H9 (cell line): ENCODE measurements at regions not wholly inside any gene's neighbourhood (a gene's known extent, or its start where the extent isn't known, plus 50 kb on each side); places are given as distances from the start of the nearest gene placed in this dataset.
"Not testable (repeated sequence)": the region's sequence is repeated elsewhere in the genome, so short reads cannot be mapped to it uniquely, and the experiment has no call there.

Experiments used
- DNase-seq: peaks from one replicate; pipeline ENCODE4 v3.0.0-alpha.2; 2017
- H2AFZ ChIP-seq: one replicate; pipeline ENCODE4 v1.6.1; 2013; ENCODE audit warnings: mild to moderate bottlenecking, low read length, control low read depth, moderate library complexity
- H2AK5ac ChIP-seq: 2 replicates; pipeline ENCODE4 v1.6.1; 2013; ENCODE audit warnings: low read length, control low read depth, mixed read lengths; ENCODE audit not compliant: insufficient read length
- H2BK120ac ChIP-seq: one replicate; pipeline ENCODE4 v1.6.1; 2013; ENCODE audit warnings: low read depth, mild to moderate bottlenecking, low read length, control low read depth, inconsistent platforms; ENCODE audit not compliant: poor library complexity, severe bottlenecking
- H2BK12ac ChIP-seq: 2 replicates; pipeline ENCODE4 v1.6.1; 2013; ENCODE audit warnings: low read length, control low read depth, mixed read lengths, low read depth; ENCODE audit not compliant: insufficient read length
- H2BK15ac ChIP-seq: 2 replicates; pipeline ENCODE4 v1.6.1; 2013; ENCODE audit warnings: low read depth, low read length, control low read depth
- H2BK20ac ChIP-seq: one replicate; pipeline ENCODE4 v1.6.1; 2013; ENCODE audit warnings: low read depth, mild to moderate bottlenecking, low read length, control low read depth, inconsistent platforms; ENCODE audit not compliant: poor library complexity, severe bottlenecking
- H2BK5ac ChIP-seq: 2 replicates; pipeline ENCODE4 v1.6.1; 2013; ENCODE audit warnings: low read length, control low read depth, mixed read lengths; ENCODE audit not compliant: insufficient read length
- H3K14ac ChIP-seq: 2 replicates; pipeline ENCODE4 v1.6.1; 2013; ENCODE audit warnings: low read length, control low read depth; ENCODE audit not compliant: insufficient read depth
- H3K18ac ChIP-seq: 2 replicates; pipeline ENCODE4 v1.6.1; 2013; ENCODE audit warnings: low read depth, mild to moderate bottlenecking, mixed read lengths, low read length, control low read depth; ENCODE audit not compliant: insufficient read length
- H3K23ac ChIP-seq: 2 replicates; pipeline ENCODE4 v1.6.1; 2013; ENCODE audit warnings: low read length, control low read depth, mixed read lengths, low read depth; ENCODE audit not compliant: insufficient read length
- H3K23me2 ChIP-seq: 2 replicates; pipeline ENCODE4 v1.6.1; 2013; ENCODE audit warnings: low read depth, mild to moderate bottlenecking, mixed read lengths, low read length, control low read depth; ENCODE audit not compliant: insufficient read length, poor library complexity, severe bottlenecking
- H3K27ac ChIP-seq: 2 replicates; pipeline ENCODE4 v1.5.1; 2013; ENCODE audit warnings: low read length, control low read depth, mixed read lengths, low read depth; ENCODE audit not compliant: insufficient read length
- H3K27me3 ChIP-seq: 2 replicates; pipeline ENCODE4 v1.6.1; 2013; ENCODE audit warnings: low read length, control low read depth, inconsistent platforms; ENCODE audit not compliant: insufficient read depth
- H3K4ac ChIP-seq: 2 replicates; pipeline ENCODE4 v1.6.1; 2013; ENCODE audit warnings: low read depth, mild to moderate bottlenecking, control low read depth, inconsistent platforms, low read length, moderate library complexity
- H3K4me1 ChIP-seq: 2 replicates; pipeline ENCODE4 v1.6.1; 2013; ENCODE audit warnings: low read length, control low read depth, inconsistent platforms; ENCODE audit not compliant: insufficient read depth
- H3K4me2 ChIP-seq: 2 replicates; pipeline ENCODE4 v1.6.1; 2013; ENCODE audit warnings: low read length, control low read depth, mixed read lengths; ENCODE audit not compliant: insufficient read length, insufficient read depth
- H3K56ac ChIP-seq: 2 replicates; pipeline ENCODE4 v1.6.1; 2013; ENCODE audit warnings: low read depth, mild to moderate bottlenecking, mixed read lengths, low read length, control low read depth; ENCODE audit not compliant: insufficient read length
- H3K79me1 ChIP-seq: 2 replicates; pipeline ENCODE4 v1.6.1; 2013; ENCODE audit warnings: low read depth, mild to moderate bottlenecking, moderate library complexity, low read length, control low read depth, inconsistent platforms; ENCODE audit not compliant: insufficient read depth, poor library complexity, severe bottlenecking
- H3K79me2 ChIP-seq: 2 replicates; pipeline ENCODE4 v1.6.1; 2013; ENCODE audit warnings: low read length, control low read depth, inconsistent platforms; ENCODE audit not compliant: insufficient read depth
- H3K9ac ChIP-seq: 2 replicates; pipeline ENCODE4 v1.6.1; 2013; ENCODE audit warnings: low read length, control low read depth, mixed read lengths; ENCODE audit not compliant: insufficient read length; ENCODE audit errors: extremely low read depth
- H3K9me3 ChIP-seq: one replicate; pipeline ENCODE4 v1.6.1; 2013; ENCODE audit warnings: low read depth, low read length, inconsistent platforms; ENCODE audit not compliant: control insufficient read depth
- H3T11ph ChIP-seq: one replicate; pipeline ENCODE4 v1.6.1; 2013; ENCODE audit warnings: mild to moderate bottlenecking, low read length, control low read depth, inconsistent platforms
- H4K20me1 ChIP-seq: one replicate; pipeline ENCODE4 v1.6.1; 2013; ENCODE audit not compliant: control insufficient read depth, insufficient read length, insufficient read depth
- H4K5ac ChIP-seq: 2 replicates; pipeline ENCODE4 v1.6.1; 2013; ENCODE audit warnings: low read depth, mild to moderate bottlenecking, mixed read lengths, low read length, control low read depth; ENCODE audit not compliant: insufficient read length
- H4K8ac ChIP-seq: replicated peaks from 2 replicates; pipeline ENCODE4 v1.6.1; 2013; ENCODE audit warnings: low read length, control low read depth, mixed read lengths, low read depth; ENCODE audit not compliant: insufficient read length
- H4K91ac ChIP-seq: 2 replicates; pipeline ENCODE4 v1.6.1; 2013; ENCODE audit warnings: low read depth, mild to moderate bottlenecking, moderate library complexity, mixed read lengths, low read length, control low read depth; ENCODE audit not compliant: insufficient read length
- H3K27ac Mint-ChIP-seq, 3 experiments: 2 replicates in 2 of 3; 3 replicates in 1 of 3; pipeline ENCODE4 v1.8.0; 2020 to 2021; ENCODE audit warnings: mixed read lengths in 3 of 3, mild to moderate bottlenecking in 1 of 3, moderate library complexity in 1 of 3
- H3K27me3 Mint-ChIP-seq: 2 replicates; pipeline ENCODE4 v1.8.0; 2021; ENCODE audit warnings: low read depth, mild to moderate bottlenecking, moderate library complexity, mixed read lengths
- H3K36me3 Mint-ChIP-seq, 3 experiments: 2 replicates in 2 of 3; 3 replicates in 1 of 3; pipeline ENCODE4 v1.8.0; 2020 to 2021; ENCODE audit warnings: low read depth in 3 of 3, mixed read lengths in 3 of 3; ENCODE audit not compliant: insufficient read depth in 1 of 3
- H3K4me1 Mint-ChIP-seq, 2 experiments: 2 replicates each; pipeline ENCODE4 v1.8.0; 2020; ENCODE audit warnings: mixed read lengths in 2 of 2
- H3K4me3 Mint-ChIP-seq, 2 experiments: 2 replicates in 1 of 2; 3 replicates in 1 of 2; pipeline ENCODE4 v1.8.0; 2020 to 2021; ENCODE audit warnings: mild to moderate bottlenecking in 2 of 2, mixed read lengths in 2 of 2, moderate library complexity in 1 of 2
- H3K9me3 Mint-ChIP-seq, 2 experiments: 2 replicates in 1 of 2; 3 replicates in 1 of 2; pipeline ENCODE4 v1.8.0; 2020; ENCODE audit warnings: mild to moderate bottlenecking in 2 of 2, mixed read lengths in 2 of 2, moderate library complexity in 1 of 2
- WGBS: extraction: QIAGEN DNeasy Blood & Tissue Kit; methylation state at CpG from one replicate; pipeline ENCODE4 v1.1.7; 2013; ENCODE audit warnings: missing lambda C conversion rate, low lambda C conversion rate, mixed read lengths; ENCODE audit not compliant: insufficient read length; ENCODE audit errors: extremely low coverage; 5-methylcytosine and 5-hydroxymethylcytosine counted together

- not testable (repeated sequence) for H4K5ac ChIP-seq, H4K20me1 ChIP-seq, H2BK5ac ChIP-seq, H3K36me3 Mint-ChIP-seq, H3K56ac ChIP-seq, DNase-seq, H3K4ac ChIP-seq, H2BK120ac ChIP-seq, H3K4me3 Mint-ChIP-seq, H3K4me1 Mint-ChIP-seq, H3K4me2 ChIP-seq, H3K23ac ChIP-seq, H3K4me1 ChIP-seq, H3K79me2 ChIP-seq, H2BK15ac ChIP-seq, H3K27ac ChIP-seq, H3K14ac ChIP-seq, H3K18ac ChIP-seq, H3K9ac ChIP-seq, H2BK20ac ChIP-seq, H4K91ac ChIP-seq, H3K27ac Mint-ChIP-seq, H2AFZ ChIP-seq, H2AK5ac ChIP-seq, H3K23me2 ChIP-seq, H3K9me3 ChIP-seq, H4K8ac ChIP-seq, H3K79me1 ChIP-seq, H2BK12ac ChIP-seq, H3K27me3 ChIP-seq, H3T11ph ChIP-seq, H3K9me3 Mint-ChIP-seq
- WGBS = no CpG with 5 or more reads among the region's 4 CpGs
- H3K27me3 Mint-ChIP-seq = peaks cover 25% of the 10 kb centered on the region
Observed at GRCh38 chr16:16648002-16648401, 269.1 kb downstream of the NPIPA7 start.

- H3K9me3 Mint-ChIP-seq, H3K4ac ChIP-seq, H3K27ac Mint-ChIP-seq, H3K23ac ChIP-seq, H3K56ac ChIP-seq, H3K4me1 Mint-ChIP-seq, H3K4me2 ChIP-seq, H4K5ac ChIP-seq, H3K4me3 Mint-ChIP-seq, H3K27ac ChIP-seq, H3K4me1 ChIP-seq, H2BK120ac ChIP-seq, H4K20me1 ChIP-seq, H3K79me2 ChIP-seq, H3K9me3 ChIP-seq, H3K27me3 ChIP-seq, H2BK5ac ChIP-seq, H3K36me3 Mint-ChIP-seq, H2BK12ac ChIP-seq, H3T11ph ChIP-seq, H2AFZ ChIP-seq, H2BK20ac ChIP-seq, H4K91ac ChIP-seq, H4K8ac ChIP-seq, H2AK5ac ChIP-seq, H3K14ac ChIP-seq, DNase-seq, H3K18ac ChIP-seq, H2BK15ac ChIP-seq, H3K23me2 ChIP-seq, H3K79me1 ChIP-seq, H3K9ac ChIP-seq, H3K27me3 Mint-ChIP-seq: not testable (repeated sequence)
- no CpG with 5 or more reads among the region's 3 CpGs for WGBS
Observed at GRCh38 chr16:16672180-16672812, 293.4 kb downstream of the NPIPA7 start.
